HG03135 (cell line): ENCODE measurements at regions not wholly inside any gene's neighbourhood (a gene's known extent, or its start where the extent isn't known, plus 50 kb on each side); places are given as distances from the start of the nearest gene placed in this dataset.
"Not testable (repeated sequence)": the region's sequence is repeated elsewhere in the genome, so short reads cannot be mapped to it uniquely, and the experiment has no call there.

Source experiments
- ATAC-seq: cut with Tn5 transposase; IDR thresholded peaks from one replicate; pipeline ENCODE4 v1.9.1; 2021; ENCODE audit warnings: mild to moderate bottlenecking, moderate library complexity; ENCODE audit not compliant: unreplicated experiment

- ATAC-seq: no peak
Measured at GRCh38 chr17:77332034-77332971, 191.5 kb downstream of the SEC14L1 start.

GRCh38 chr17:77332981-77333685, 192.4 kb downstream of the SEC14L1 start:
- no peak for ATAC-seq

- ATAC-seq: no peak
Measured at GRCh38 chr17:77337150-77337549, 196.4 kb downstream of the SEC14L1 start.

- no peak for ATAC-seq
Measured at GRCh38 chr17:77341069-77341541, 200.3 kb downstream of the SEC14L1 start.

GRCh38 chr17:77342656-77342990, 201.9 kb downstream of the SEC14L1 start:
- ATAC-seq: not testable (repeated sequence)

GRCh38 chr17:77343031-77343800, 202.4 kb downstream of the SEC14L1 start:
- no peak for ATAC-seq

GRCh38 chr17:77344038-77344437, 203.3 kb downstream of the SEC14L1 start:
- ATAC-seq: no peak

GRCh38 chr17:77345260-77345910, 204.6 kb downstream of the SEC14L1 start:
- ATAC-seq: no peak

- no peak for ATAC-seq
Measured at GRCh38 chr17:77346765-77347164, 206.0 kb downstream of the SEC14L1 start.

- ATAC-seq: no peak
Measured at GRCh38 chr17:77347544-77347943, 206.8 kb downstream of the SEC14L1 start.

GRCh38 chr17:77349976-77350830, 209.4 kb downstream of the SEC14L1 start:
- no peak for ATAC-seq

- ATAC-seq: no peak
Measured at GRCh38 chr17:77352441-77352840, 211.7 kb downstream of the SEC14L1 start.

- no peak for ATAC-seq
Measured at GRCh38 chr17:77352996-77353395, 212.2 kb downstream of the SEC14L1 start.

GRCh38 chr17:77353684-77354419, 213.1 kb downstream of the SEC14L1 start:
- no peak for ATAC-seq

- ATAC-seq: no peak
Measured at GRCh38 chr17:77354420-77354669, 213.6 kb downstream of the SEC14L1 start.

- ATAC-seq: no peak
Measured at GRCh38 chr17:77354670-77355455, 214.1 kb downstream of the SEC14L1 start.

- no peak for ATAC-seq
Measured at GRCh38 chr17:77356109-77356689, 215.4 kb downstream of the SEC14L1 start.

- no peak for ATAC-seq
Measured at GRCh38 chr17:77356690-77357201, 216.0 kb downstream of the SEC14L1 start.
